HCT116 (cell line): ENCODE measurements at regions not wholly inside any gene's neighbourhood (a gene's known extent, or its start where the extent isn't known, plus 50 kb on each side); places are given as distances from the start of the nearest gene placed in this dataset.

Source experiments
- ATAC-seq: fragments of 200-7000 bp; cut with Tn5 transposase; 2 replicates; pipeline ENCODE4 v1.9.1; 2020; ENCODE audit warnings: mild to moderate bottlenecking, moderate library complexity
- BruUV-seq: library from RNA; stranded (reverse); fragments of 400-500 nt; replicated peaks from 2 replicates; lab custom pipeline; 2021; lab: Mats Ljungman, UMichigan
- CTCF ChIA-PET: fragments of 300-600 bp; sonication (Branson Sonifier 250); formaldehyde crosslinking; loops from one replicate; lab custom pipeline; 2021; ENCODE audit warnings: antibody characterized with exemption; lab: Charles Lee
- POLR2A ChIA-PET: fragments of 300-600, 350-600 bp; sonication (Branson Sonifier 250); formaldehyde crosslinking; loops from one replicate; lab custom pipeline; 2021; ENCODE audit warnings: antibody characterized with exemption; lab: Charles Lee
- RAD21 ChIA-PET, 2 experiments: fragments of 300-600 bp; sonication (Branson Sonifier 250); formaldehyde crosslinking; loops; one replicate each; lab custom pipeline; 2023; ENCODE audit warnings: low total read pairs in 2 of 2; ENCODE audit not compliant: uncharacterized antibody in 2 of 2, unreplicated experiment in 2 of 2, low non-redundant PET in 1 of 2; lab: Charles Lee
- DNase-seq: peaks from one replicate; pipeline ENCODE4 v3.0.0-alpha.2; 2010; ENCODE audit warnings: low read depth, low spot score
- H2AFZ ChIP-seq: fragments of 200-600 bp; shearing (Covaris generic), sonication (generic); 2 replicates; pipeline ENCODE4 v1.6.1; 2017; ENCODE audit warnings: low read depth, mixed run types, mixed read lengths, antibody characterized with exemption, low read length; ENCODE audit not compliant: poor library complexity, severe bottlenecking
- H3K27ac ChIP-seq: 2 replicates; pipeline ENCODE4 v1.5.1; 2012; ENCODE audit warnings: low read depth, low read length
- H3K27me3 ChIP-seq: fragments of 200-600 bp; sonication (generic); 2 replicates; pipeline ENCODE4 v1.6.1; 2016; ENCODE audit warnings: mixed run types, low read length, mixed read lengths; ENCODE audit not compliant: insufficient read depth
- H3K36me3 ChIP-seq, 2 experiments: fragments of 200-500 bp in 1 of 2; fragments of 200-600 bp in 1 of 2; sonication (Bioruptor generic) in 1 of 2; sonication (generic) in 1 of 2; 2 replicates each; pipeline versions ENCODE4 v1.5.1 to v1.6.1; 2014 to 2016; ENCODE audit warnings: low read length in 2 of 2, inconsistent platforms in 1 of 2, mixed read lengths in 1 of 2, mixed run types in 1 of 2; ENCODE audit not compliant: insufficient read depth in 2 of 2, control insufficient read depth in 1 of 2
- H3K4me1 ChIP-seq, 2 experiments: fragments of 200-600 bp in 1 of 2; sonication (generic) in 1 of 2; 2 replicates each; pipeline versions ENCODE4 v1.5.1 to v1.6.1; 2012 to 2017; ENCODE audit warnings: low read length in 2 of 2, inconsistent platforms in 1 of 2, mild to moderate bottlenecking in 1 of 2, mixed read lengths in 1 of 2, mixed run types in 1 of 2, moderate library complexity in 1 of 2; ENCODE audit not compliant: insufficient read depth in 2 of 2, control insufficient read depth in 1 of 2
- H3K4me2 ChIP-seq: fragments of 200-600 bp; sonication (generic); 2 replicates; pipeline ENCODE4 v1.6.1; 2017; ENCODE audit warnings: mixed run types, low read length, mixed read lengths
- H3K4me3 ChIP-seq, 2 experiments: fragments of 200-600 bp in 1 of 2; sonication (generic) in 1 of 2; replicated peaks in 1 of 2; 2 replicates each; pipeline ENCODE4 v1.5.1; 2011 to 2016; ENCODE audit warnings: low read length in 2 of 2, control low read depth in 1 of 2, low read depth in 1 of 2, mild to moderate bottlenecking in 1 of 2, mixed read lengths in 1 of 2, mixed run types in 1 of 2
- H3K79me2 ChIP-seq: fragments of 200-600 bp; sonication (generic); 2 replicates; pipeline ENCODE4 v1.6.1; 2017; ENCODE audit warnings: mild to moderate bottlenecking, mixed run types, low read length, moderate library complexity, mixed read lengths; ENCODE audit not compliant: insufficient read depth
- H3K9ac ChIP-seq: fragments of 200-600 bp; sonication (generic); 2 replicates; pipeline ENCODE4 v1.6.1; 2016; ENCODE audit warnings: low read length, mixed read lengths
- H3K9me2 ChIP-seq: fragments of 200-600 bp; sonication (generic), shearing (Covaris generic); 2 replicates; pipeline ENCODE4 v1.6.1; 2017; ENCODE audit warnings: mixed run types, mild to moderate bottlenecking, moderate library complexity; ENCODE audit not compliant: insufficient read depth
- H3K9me3 ChIP-seq, 2 experiments: fragments of 200-500 bp in 1 of 2; fragments of 200-600 bp in 1 of 2; sonication (Bioruptor generic) in 1 of 2; sonication (generic) in 1 of 2; 2 replicates each; pipeline ENCODE4 v1.6.1; 2014 to 2017; ENCODE audit warnings: low read length in 2 of 2, mixed read lengths in 2 of 2, inconsistent platforms in 1 of 2, low read depth in 1 of 2, mild to moderate bottlenecking in 1 of 2, mixed run types in 1 of 2, moderate library complexity in 1 of 2; ENCODE audit not compliant: control insufficient read depth in 1 of 2, insufficient read depth in 1 of 2
- H4K20me1 ChIP-seq: fragments of 200-600 bp; sonication (generic), shearing (Covaris generic); 2 replicates; pipeline ENCODE4 v1.6.1; 2017; ENCODE audit warnings: mixed run types, mild to moderate bottlenecking, moderate library complexity; ENCODE audit not compliant: insufficient read depth
- ATF3 ChIP-seq: IDR thresholded peaks from 2 replicates; pipeline ENCODE4 v1.6.1; 2012
- CEBPB ChIP-seq: IDR thresholded peaks from 2 replicates; pipeline ENCODE4 v1.6.1; 2012; ENCODE audit warnings: low read depth
- CTCF ChIP-seq, 3 experiments: fragments of 200-600 bp in 1 of 3; sonication (generic) in 1 of 3; IDR thresholded peaks in 2 of 3; conservative IDR thresholded peaks in 1 of 3; 2 replicates each; pipeline ENCODE4 v1.5.1; 2012 to 2017; ENCODE audit warnings: low read depth in 2 of 3, low read length in 2 of 3, antibody characterized with exemption in 1 of 3, borderline replicate concordance in 1 of 3, control low read depth in 1 of 3, mild to moderate bottlenecking in 1 of 3, mixed read lengths in 1 of 3, mixed run types in 1 of 3, moderate library complexity in 1 of 3; ENCODE audit not compliant: insufficient read depth in 1 of 3
- EGR1 ChIP-seq: IDR thresholded peaks from 2 replicates; pipeline ENCODE4 v1.6.1; 2012; ENCODE audit warnings: low read depth
- ELF1 ChIP-seq: IDR thresholded peaks from 2 replicates; pipeline ENCODE4 v1.6.1; 2012; ENCODE audit warnings: low read depth, borderline replicate concordance
- EZH2phosphoT487 ChIP-seq: fragments of 200-600 bp; IDR thresholded peaks from 2 replicates; pipeline ENCODE4 v1.6.1; 2018; ENCODE audit warnings: antibody characterized with exemption, borderline replicate concordance
- FOSL1 ChIP-seq: IDR thresholded peaks from 2 replicates; pipeline ENCODE4 v1.6.1; 2012; ENCODE audit warnings: low read depth
- JUND ChIP-seq: IDR thresholded peaks from 2 replicates; pipeline ENCODE4 v1.6.1; 2012
- POLR2A ChIP-seq: IDR thresholded peaks from 2 replicates; pipeline ENCODE4 v1.7.0; 2011; ENCODE audit warnings: borderline replicate concordance; ENCODE audit not compliant: insufficient read depth, insufficient read length; ENCODE audit errors: extremely low read depth
- POLR2AphosphoS5 ChIP-seq: IDR thresholded peaks from 2 replicates; pipeline ENCODE4 v1.6.1; 2011; ENCODE audit warnings: mild to moderate bottlenecking, low read depth, low read length, moderate library complexity
- RAD21 ChIP-seq: IDR thresholded peaks from 2 replicates; pipeline ENCODE4 v1.6.1; 2012; ENCODE audit warnings: low read depth, mild to moderate bottlenecking
- REST ChIP-seq: IDR thresholded peaks from 2 replicates; pipeline ENCODE4 v1.6.1; 2012; ENCODE audit warnings: low read depth
- SIN3A ChIP-seq: IDR thresholded peaks from 2 replicates; pipeline ENCODE4 v1.6.1; 2012; ENCODE audit warnings: low read depth
- SP1 ChIP-seq: IDR thresholded peaks from 2 replicates; pipeline ENCODE4 v1.6.1; 2012; ENCODE audit warnings: low read depth
- SRF ChIP-seq: IDR thresholded peaks from 2 replicates; pipeline ENCODE4 v1.6.1; 2012; ENCODE audit warnings: low read depth
- YY1 ChIP-seq: IDR thresholded peaks from 2 replicates; pipeline ENCODE4 v1.6.1; 2011; ENCODE audit warnings: low read length, low read depth, moderate library complexity, mild to moderate bottlenecking; ENCODE audit not compliant: insufficient replicate concordance; ENCODE audit errors: extremely low read depth
- ZBTB33 ChIP-seq: IDR thresholded peaks from 2 replicates; pipeline ENCODE4 v1.6.1; 2011; ENCODE audit warnings: mild to moderate bottlenecking, low read length, moderate library complexity; ENCODE audit not compliant: insufficient replicate concordance; ENCODE audit errors: extremely low read depth
- ZNF274 ChIP-seq: fragments of 200-500 bp; sonication (Bioruptor generic); IDR thresholded peaks from 2 replicates; pipeline ENCODE4 v1.6.1; 2014; ENCODE audit warnings: mild to moderate bottlenecking, low read depth, low read length, inconsistent platforms
- intact Hi-C: fragments of 100-400 bp; cut with micrococcal nuclease; formaldehyde crosslinking; loops from 2 replicates; pipeline ENCODE4 v1.10.0; 2022

GRCh38 chr2:137775529-137775928 lies 188.7 kb upstream of the HNMT start:
- POLR2A ChIA-PET, result no interaction called here
- BruUV-seq, result no TSS peak
- Histone ChIP-seq H4K20me1 (no peaks in the 10 kb centered on the region), H3K9me2 (no peaks in the 10 kb centered on the region), H3K4me3 (no peak overlapping the region), H3K27me3 (no peaks in the 10 kb centered on the region), H3K79me2 (no peaks in the 10 kb centered on the region), H3K4me2 (no peak overlapping the region), H3K36me3 (no peaks in the 10 kb centered on the region), H3K4me1 (no peaks in the 10 kb centered on the region), H3K9ac (no peak overlapping the region), H2AFZ (no peak overlapping the region), H3K27ac (no peak overlapping the region), H3K9me3 (no peaks in the 10 kb centered on the region)
- RAD21 ChIA-PET, result no interaction called here
- DNase-seq, result no peak
- intact Hi-C loops, result no loop called here
- ATAC-seq, result no peak
- CTCF ChIA-PET, result no interaction called here
- TF ChIP-seq ZBTB33 (no peak), SIN3A (no peak), SP1 (no peak), EZH2phosphoT487 (no peak), POLR2A (no peak), ELF1 (no peak), REST (no peak), CTCF (IDR thresholded peaks at IDR 0.05 in 2 of 3, conservative IDR thresholded peaks at IDR 0.05 in 1 of 3; ENCODE audit: borderline replicate concordance in 1 of 3, insufficient read depth in 1 of 3, low read depth in 2 of 3, low read length in 2 of 3) (no peak), JUND (no peak), POLR2AphosphoS5 (no peak), CEBPB (no peak), ZNF274 (no peak), ATF3 (no peak), EGR1 (no peak), SRF (no peak), FOSL1 (no peak), RAD21 (no peak), YY1 (no peak)
